ENCODE measurements at regions not wholly inside any gene's neighbourhood (a gene's known extent, or its start where the extent isn't known, plus 50 kb on each side); places are given as distances from the start of the nearest gene placed in this dataset.

DNA sequence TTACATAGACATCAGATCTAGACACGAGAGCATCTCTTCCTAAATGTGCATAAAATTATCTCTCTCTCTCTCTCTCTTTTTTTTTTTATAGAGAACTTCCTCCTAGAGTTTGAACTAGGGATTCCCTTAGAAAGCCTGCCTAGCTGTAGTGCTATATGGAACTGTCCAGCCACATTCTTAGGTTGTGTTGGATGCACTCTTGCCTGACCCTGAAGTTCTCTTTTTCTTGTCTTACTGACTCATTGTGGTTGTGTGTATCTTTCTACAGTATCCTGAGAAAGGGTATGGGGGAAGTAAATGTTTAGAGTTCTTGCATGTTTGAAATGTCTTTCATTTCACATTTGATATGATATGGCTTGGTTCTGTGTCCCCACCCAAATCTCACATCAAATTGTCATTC lies 368.2 kb downstream of the CDH2 start:
- DNase-seq (no peak), ATAC-seq (replicated peaks) (no peak)
- no peak overlapping the region for H3K27ac Mint-ChIP-seq
- no peaks in the 10 kb centered on the region for H3K27me3 Mint-ChIP-seq
- H3K4me3 Mint-ChIP-seq, result no peak overlapping the region
- H3K9me3 Mint-ChIP-seq, result peaks cover 4 to 14% of the 10 kb centered on the region in 2 donors
- H3K4me1 Mint-ChIP-seq (ENCODE audit: low read depth in 2 of 2), result no peaks in the 10 kb centered on the region
- peaks cover 2% of the 10 kb centered on the region for H3K36me3 Mint-ChIP-seq (ENCODE audit: insufficient read depth)

- Mint-ChIP-seq H3K4me3 (no peak overlapping the region), H3K27me3 (no peaks in the 10 kb centered on the region), H3K9me3 (peaks cover 6 to 14% of the 10 kb centered on the region in 2 donors), H3K27ac (no peak overlapping the region), H3K4me1 (ENCODE audit: low read depth in 2 of 2) (no peaks in the 10 kb centered on the region), H3K36me3 (ENCODE audit: insufficient read depth) (peaks cover 2% of the 10 kb centered on the region)
- ATAC-seq (replicated peaks) (no peak), DNase-seq (no peak)
These were observed 373.0 kb downstream of the CDH2 start for GRCh38 chr18:27803957-27804356.

- Mint-ChIP-seq H3K9me3 (peaks cover 4 to 8% of the 10 kb centered on the region in 2 donors), H3K36me3 (ENCODE audit: insufficient read depth) (no peaks in the 10 kb centered on the region), H3K27ac (no peak overlapping the region), H3K4me3 (no peak overlapping the region), H3K4me1 (ENCODE audit: low read depth in 2 of 2) (no peaks in the 10 kb centered on the region), H3K27me3 (no peaks in the 10 kb centered on the region)
- no peak for DNase-seq
- ATAC-seq (replicated peaks), result no peak
These were observed 379.4 kb downstream of the CDH2 start for GRCh38 chr18:27797484-27797883.

DNA sequence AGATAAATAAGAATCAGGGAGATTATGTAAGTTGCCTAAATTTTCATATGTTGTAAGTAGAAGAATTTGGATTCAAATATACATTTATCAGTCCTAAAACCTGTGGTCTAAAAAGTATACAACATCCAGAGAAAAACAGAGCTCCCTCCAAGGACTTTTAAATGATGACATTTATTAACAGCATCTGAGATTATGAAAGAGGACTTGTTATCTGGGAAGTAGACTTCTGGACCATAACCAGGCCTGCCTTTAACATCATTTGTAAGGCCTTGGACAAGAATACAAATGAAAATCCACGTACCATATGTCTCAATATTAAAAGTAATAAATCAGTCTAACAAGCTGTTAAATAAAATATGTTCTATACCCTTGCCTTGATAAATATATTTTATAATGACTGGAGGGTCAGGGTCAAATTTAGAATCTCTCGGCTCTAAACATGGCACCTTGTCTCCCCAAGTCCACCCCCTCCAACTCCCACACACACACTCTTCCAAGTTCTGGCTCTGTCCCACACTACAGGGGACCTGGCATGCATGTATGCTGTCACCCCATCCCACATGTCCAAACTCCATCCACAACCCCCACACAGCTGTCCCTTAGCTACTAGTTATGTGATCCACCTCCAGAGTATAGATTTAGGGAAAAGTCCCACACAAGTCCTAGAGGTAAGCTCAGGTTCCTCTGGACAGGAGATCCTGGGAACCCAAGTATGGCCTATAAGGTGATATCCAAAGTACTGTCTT lies 382.6 kb downstream of the CDH2 start:
- no peak for ATAC-seq (replicated peaks)
- Mint-ChIP-seq H3K27me3 (no peaks in the 10 kb centered on the region), H3K4me1 (ENCODE audit: low read depth in 2 of 2) (no peaks in the 10 kb centered on the region), H3K27ac (no peak overlapping the region), H3K4me3 (no peak overlapping the region), H3K36me3 (ENCODE audit: insufficient read depth) (no peaks in the 10 kb centered on the region), H3K9me3 (peaks cover 4 to 8% of the 10 kb centered on the region in 2 donors)
- no peak for DNase-seq

- Mint-ChIP-seq H3K27ac (no peak overlapping the region), H3K27me3 (no peaks in the 10 kb centered on the region), H3K4me1 (ENCODE audit: low read depth in 2 of 2) (no peaks in the 10 kb centered on the region), H3K36me3 (ENCODE audit: insufficient read depth) (no peaks in the 10 kb centered on the region), H3K4me3 (no peak overlapping the region), H3K9me3 (peaks cover 4 to 9% of the 10 kb centered on the region in 2 donors)
- DNase-seq (no peak), ATAC-seq (replicated peaks) (no peak)
These were observed 383.7 kb downstream of the CDH2 start for GRCh38 chr18:27793013-27793785.

DNA sequence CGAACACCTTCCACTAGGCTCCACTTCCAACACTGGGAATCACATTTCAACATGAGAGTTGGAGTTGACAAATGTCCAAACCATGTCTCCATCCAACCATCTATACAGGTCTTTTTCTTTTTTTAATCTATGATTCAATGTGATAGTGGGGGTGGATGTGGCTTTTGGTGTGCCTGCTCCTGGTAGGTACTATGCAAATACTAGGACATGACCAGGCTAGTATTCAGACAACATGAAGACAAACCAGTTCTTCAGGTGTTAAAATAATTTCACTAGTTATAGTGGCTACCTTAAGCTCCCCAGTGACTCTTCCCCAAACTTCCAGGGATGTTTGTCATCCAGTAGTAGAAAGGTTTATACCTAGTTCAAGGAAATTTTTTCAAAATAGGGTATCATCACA lies 387.5 kb downstream of the CDH2 start:
- Mint-ChIP-seq H3K27me3 (no peaks in the 10 kb centered on the region), H3K9me3 (peaks cover 12 to 33% of the 10 kb centered on the region in 2 donors), H3K27ac (no peak overlapping the region), H3K36me3 (ENCODE audit: insufficient read depth) (no peaks in the 10 kb centered on the region), H3K4me1 (ENCODE audit: low read depth in 2 of 2) (no peaks in the 10 kb centered on the region), H3K4me3 (no peak overlapping the region)
- DNase-seq (no peak), ATAC-seq (replicated peaks) (no peak)

GRCh38 chr18:27787547-27787946 lies 389.4 kb downstream of the CDH2 start:
- peaks cover 9 to 26% of the 10 kb centered on the region in 2 donors for H3K9me3 Mint-ChIP-seq
- DNase-seq, result no peak
- no peaks in the 10 kb centered on the region for H3K27me3 Mint-ChIP-seq
- no peaks in the 10 kb centered on the region for H3K4me1 Mint-ChIP-seq (ENCODE audit: low read depth in 2 of 2)
- no peaks in the 10 kb centered on the region for H3K36me3 Mint-ChIP-seq (ENCODE audit: insufficient read depth)
- ATAC-seq (replicated peaks), result no peak
- no peak overlapping the region for H3K27ac Mint-ChIP-seq
- H3K4me3 Mint-ChIP-seq, result no peak overlapping the region

- no peak overlapping the region for H3K27ac Mint-ChIP-seq
- no peaks in the 10 kb centered on the region for H3K4me1 Mint-ChIP-seq (ENCODE audit: low read depth in 2 of 2)
- peaks cover 9 to 26% of the 10 kb centered on the region in 2 donors for H3K9me3 Mint-ChIP-seq
- ATAC-seq (replicated peaks), result no peak
- no peaks in the 10 kb centered on the region for H3K36me3 Mint-ChIP-seq (ENCODE audit: insufficient read depth)
- no peaks in the 10 kb centered on the region for H3K27me3 Mint-ChIP-seq
- DNase-seq, result no peak
- no peak overlapping the region for H3K4me3 Mint-ChIP-seq
These were observed 391.0 kb downstream of the CDH2 start for GRCh38 chr18:27785815-27786471.

GRCh38 chr18:27780061-27780745 lies 396.7 kb downstream of the CDH2 start:
- DNase-seq (no peak), ATAC-seq (replicated peaks) (no peak)
- Mint-ChIP-seq H3K4me1 (ENCODE audit: low read depth in 2 of 2) (no peaks in the 10 kb centered on the region), H3K4me3 (no peak overlapping the region), H3K27ac (no peak overlapping the region), H3K9me3 (peaks cover 0 to 5% of the 10 kb centered on the region in 2 donors), H3K36me3 (ENCODE audit: insufficient read depth) (no peaks in the 10 kb centered on the region), H3K27me3 (no peaks in the 10 kb centered on the region)

GRCh38 chr18:27778925-27779324 lies 398.0 kb downstream of the CDH2 start:
- H3K9me3 Mint-ChIP-seq, result peaks cover 0 to 5% of the 10 kb centered on the region in 2 donors
- H3K4me3 Mint-ChIP-seq, result no peak overlapping the region
- H3K36me3 Mint-ChIP-seq (ENCODE audit: insufficient read depth), result no peaks in the 10 kb centered on the region
- ATAC-seq (replicated peaks) (no peak), DNase-seq (no peak)
- no peaks in the 10 kb centered on the region for H3K27me3 Mint-ChIP-seq
- no peaks in the 10 kb centered on the region for H3K4me1 Mint-ChIP-seq (ENCODE audit: low read depth in 2 of 2)
- H3K27ac Mint-ChIP-seq, result no peak overlapping the region

GRCh38 chr18:27778441-27778840 lies 398.5 kb downstream of the CDH2 start:
- H3K36me3 Mint-ChIP-seq (ENCODE audit: insufficient read depth), result no peaks in the 10 kb centered on the region
- H3K27me3 Mint-ChIP-seq, result no peaks in the 10 kb centered on the region
- H3K27ac Mint-ChIP-seq, result no peak overlapping the region
- peaks cover 0 to 4% of the 10 kb centered on the region in 2 donors for H3K9me3 Mint-ChIP-seq
- DNase-seq, result no peak
- no peak for ATAC-seq (replicated peaks)
- H3K4me1 Mint-ChIP-seq (ENCODE audit: low read depth in 2 of 2), result no peaks in the 10 kb centered on the region
- H3K4me3 Mint-ChIP-seq, result no peak overlapping the region

DNA sequence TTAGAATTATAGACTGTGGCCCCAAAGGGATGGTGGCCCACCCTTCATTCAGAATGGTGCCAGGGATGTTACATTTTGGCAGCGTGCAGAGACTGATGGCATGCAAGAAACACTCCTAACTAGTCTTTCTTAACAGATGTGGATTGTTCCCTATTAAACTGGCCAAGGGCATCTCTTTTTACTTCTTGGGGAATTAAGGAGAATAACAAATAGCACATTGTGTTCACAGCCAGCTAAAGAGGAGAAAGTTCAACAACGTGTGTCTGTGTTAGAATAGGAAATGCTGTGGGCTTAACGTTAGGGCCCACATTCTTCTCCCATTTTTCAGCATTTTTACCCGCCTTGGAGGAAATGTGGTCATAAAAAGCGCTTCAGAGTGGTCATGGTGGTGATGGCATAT lies 404.8 kb downstream of the CDH2 start:
- no peaks in the 10 kb centered on the region for H3K4me1 Mint-ChIP-seq (ENCODE audit: low read depth in 2 of 2)
- peaks cover 3% of the 10 kb centered on the region in 2 donors for H3K9me3 Mint-ChIP-seq
- DNase-seq, result no peak
- no peak for ATAC-seq (replicated peaks)
- no peaks in the 10 kb centered on the region for H3K36me3 Mint-ChIP-seq (ENCODE audit: insufficient read depth)
- no peak overlapping the region for H3K4me3 Mint-ChIP-seq
- no peaks in the 10 kb centered on the region for H3K27me3 Mint-ChIP-seq
- no peak overlapping the region for H3K27ac Mint-ChIP-seq

GRCh38 chr18:27771571-27771970 lies 405.4 kb downstream of the CDH2 start:
- ATAC-seq (replicated peaks), result no peak
- H3K9me3 Mint-ChIP-seq, result peaks cover 2 to 8% of the 10 kb centered on the region in 2 donors
- no peak overlapping the region for H3K27ac Mint-ChIP-seq
- no peaks in the 10 kb centered on the region for H3K36me3 Mint-ChIP-seq (ENCODE audit: insufficient read depth)
- DNase-seq, result no peak
- no peak overlapping the region for H3K4me3 Mint-ChIP-seq
- no peaks in the 10 kb centered on the region for H3K27me3 Mint-ChIP-seq
- no peaks in the 10 kb centered on the region for H3K4me1 Mint-ChIP-seq (ENCODE audit: low read depth in 2 of 2)

Data from effector memory CD8-positive, alpha-beta T cell (primary cell).